GM19025 (cell line): ENCODE measurements at regions not wholly inside any gene's neighbourhood (a gene's known extent, or its start where the extent isn't known, plus 50 kb on each side); places are given as distances from the start of the nearest gene placed in this dataset.
"Not testable (repeated sequence)": the region's sequence is repeated elsewhere in the genome, so short reads cannot be mapped to it uniquely, and the experiment has no call there.

ENCODE experiments used
- ATAC-seq: cut with Tn5 transposase; IDR thresholded peaks from one replicate; pipeline ENCODE4 v1.9.1; 2021; ENCODE audit warnings: mild to moderate bottlenecking, low read depth, moderate library complexity; ENCODE audit not compliant: unreplicated experiment

DNA sequence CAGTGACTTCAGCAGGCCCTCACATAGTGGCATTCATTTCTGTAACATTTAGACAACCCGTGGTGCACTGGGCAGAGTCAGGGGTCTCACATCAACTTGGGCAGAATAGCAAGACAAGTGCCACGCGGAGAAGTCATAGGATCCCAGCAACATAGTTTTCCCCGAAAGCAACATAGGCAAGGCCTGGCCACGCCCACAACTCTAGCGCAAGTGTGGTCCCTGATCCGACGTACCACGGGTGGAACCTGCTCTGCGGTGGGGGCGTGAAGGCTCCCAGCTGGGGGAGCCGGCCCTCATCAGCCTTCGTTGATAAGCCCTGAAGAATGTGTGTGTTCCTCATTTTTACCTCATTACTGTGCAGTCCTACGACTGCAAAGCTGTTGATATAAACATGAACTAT lies 261.2 kb downstream of the EIPR1 start:
- ATAC-seq = no peak

DNA sequence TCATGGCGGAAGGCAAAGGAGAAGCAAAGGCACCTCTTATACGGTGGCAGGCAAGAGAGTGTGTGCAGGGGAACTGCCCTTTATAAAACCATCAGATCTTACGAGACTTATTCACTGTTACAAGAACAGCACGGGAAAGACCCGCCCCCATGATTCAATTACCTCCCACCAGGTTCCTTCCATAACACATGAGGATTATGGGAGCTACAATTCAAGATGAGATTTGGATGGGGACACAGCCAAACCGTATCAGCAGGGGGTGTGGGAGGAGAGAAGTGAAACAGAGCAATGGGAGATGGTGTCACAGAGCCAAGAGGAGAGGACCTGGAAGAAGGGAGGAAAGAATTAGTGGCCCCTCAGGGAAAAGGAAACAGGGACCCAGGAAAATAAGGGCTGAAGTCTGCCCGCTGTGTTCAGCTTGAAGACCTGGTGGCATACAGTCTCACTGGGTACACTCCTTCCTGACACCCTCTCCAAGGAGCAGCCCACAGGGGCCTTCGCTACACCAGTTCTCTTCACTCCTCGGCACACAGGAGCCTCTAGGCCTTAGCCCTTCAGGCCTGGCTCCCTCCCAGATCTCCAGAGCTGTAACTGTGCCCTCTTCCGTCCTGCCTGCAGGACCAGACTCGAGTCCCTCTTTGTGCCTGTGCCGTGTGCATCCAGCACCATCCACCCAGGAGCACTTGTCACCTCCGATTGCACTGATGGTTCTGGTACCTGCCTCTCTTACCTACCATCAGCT lies 262.1 kb downstream of the EIPR1 start:
- no peak for ATAC-seq

DNA sequence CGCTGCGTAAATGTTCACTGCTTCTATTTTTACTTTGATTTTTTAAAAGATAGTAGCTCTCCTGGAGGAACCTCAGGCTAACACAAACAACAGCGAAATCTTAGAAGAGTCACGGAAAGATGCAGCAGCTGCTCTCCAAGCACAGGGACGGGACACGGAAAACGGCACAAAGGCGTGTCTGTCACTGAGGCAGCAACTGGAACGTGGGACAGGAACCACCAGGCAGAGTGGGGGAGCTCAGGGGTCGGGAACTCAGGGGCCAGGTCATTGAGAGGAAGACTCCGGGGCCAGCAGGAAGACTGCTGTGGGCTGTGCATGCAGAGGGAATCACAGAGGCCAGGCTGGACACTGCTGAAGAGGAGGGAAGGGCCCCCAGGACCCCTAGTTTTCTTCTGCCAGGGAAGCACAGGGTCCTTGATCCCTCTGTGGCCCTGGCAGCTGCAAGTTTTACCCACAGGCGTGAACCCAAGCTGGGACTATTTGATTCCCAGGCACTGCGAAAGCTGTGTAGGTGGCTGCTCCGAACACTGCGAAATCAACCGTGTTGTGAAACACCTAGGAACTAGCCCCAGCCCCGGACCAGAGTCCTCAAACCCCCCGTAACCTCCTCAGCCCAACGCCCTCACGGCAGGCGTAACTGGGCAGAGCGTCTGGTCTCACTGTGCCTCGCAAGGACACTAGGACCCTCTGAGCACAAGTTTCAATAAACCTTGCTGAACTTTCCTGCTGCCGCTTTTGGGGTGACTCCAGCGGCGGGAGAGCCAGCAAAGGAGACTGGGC lies 263.0 kb downstream of the EIPR1 start:
- no peak for ATAC-seq

DNA sequence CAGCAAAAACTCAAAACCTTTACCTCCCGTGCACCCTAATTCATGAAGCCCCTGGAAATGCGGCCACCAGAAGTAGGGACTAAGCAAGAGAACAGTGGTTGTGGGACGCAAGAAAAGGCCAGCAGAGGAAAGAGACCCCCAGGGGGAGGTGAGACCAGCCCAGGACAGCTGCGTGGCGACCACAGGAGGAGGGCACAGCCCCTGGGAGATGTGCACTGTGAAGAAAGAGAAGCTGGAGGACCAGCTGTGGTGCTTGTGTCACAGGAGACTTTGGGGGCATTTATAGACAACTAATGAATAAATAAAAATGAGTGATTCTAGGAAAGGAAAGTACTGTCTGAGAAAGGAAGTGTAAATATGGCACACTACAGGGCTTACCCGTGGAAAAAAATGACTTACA lies 263.8 kb downstream of the EIPR1 start:
- no peak for ATAC-seq

DNA sequence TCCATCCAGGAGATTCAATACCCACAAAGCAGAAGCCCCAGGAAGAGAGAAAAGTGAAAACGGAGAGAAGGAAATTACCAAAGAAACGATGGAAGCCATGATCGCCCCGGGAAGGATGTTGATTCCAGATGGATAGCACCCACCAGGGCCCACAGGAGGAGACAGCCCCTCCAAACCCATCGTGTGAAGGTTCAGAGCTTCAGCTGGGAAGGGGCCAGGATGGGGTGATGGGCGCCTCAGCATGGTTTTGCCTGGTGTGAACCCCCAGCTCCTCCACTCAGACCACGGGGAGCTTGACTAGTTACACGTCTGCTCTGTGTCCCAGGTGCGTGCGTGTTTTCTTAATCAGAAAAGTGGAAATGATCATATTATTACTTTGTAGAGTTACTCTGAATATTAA lies 264.5 kb downstream of the EIPR1 start:
- no peak for ATAC-seq

DNA sequence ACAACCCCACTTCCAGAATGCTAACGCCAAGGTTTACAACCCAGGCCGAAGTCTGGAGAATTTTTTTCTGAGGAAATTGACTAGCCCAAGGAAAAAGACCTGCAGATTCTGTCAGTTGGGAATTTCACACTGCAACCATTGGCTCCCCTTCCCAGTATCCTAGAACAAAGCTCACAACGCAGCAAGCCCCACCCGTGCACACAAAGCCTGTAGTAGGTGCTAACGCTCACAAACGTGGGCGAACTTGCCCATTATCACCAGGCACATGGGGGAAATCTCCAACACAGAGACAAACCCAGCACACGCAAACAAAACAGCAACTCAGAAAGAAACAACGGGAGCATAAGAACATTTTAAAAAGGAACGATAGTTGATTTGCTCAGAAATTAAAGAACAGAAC lies 265.1 kb downstream of the EIPR1 start:
- no peak for ATAC-seq

DNA sequence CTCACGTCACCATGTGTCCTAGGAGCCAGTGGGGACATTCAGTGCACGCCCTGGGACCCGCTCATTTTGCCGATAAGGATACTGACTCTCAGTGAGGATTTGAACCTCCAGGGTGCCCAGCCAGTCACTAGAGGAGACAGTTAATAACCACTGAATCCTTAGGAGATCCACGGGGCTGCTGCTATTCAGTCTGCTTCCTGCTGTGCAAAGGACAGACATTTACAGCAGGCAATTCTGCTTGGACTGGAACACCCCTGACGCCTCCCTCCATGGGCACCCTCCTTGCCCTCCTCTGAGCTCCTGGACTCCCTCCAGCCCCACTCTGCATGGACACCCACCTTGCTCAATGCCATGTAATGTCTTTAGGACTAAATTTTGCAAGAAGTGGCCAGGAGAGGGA lies 265.5 kb downstream of the EIPR1 start:
- ATAC-seq = no peak

DNA sequence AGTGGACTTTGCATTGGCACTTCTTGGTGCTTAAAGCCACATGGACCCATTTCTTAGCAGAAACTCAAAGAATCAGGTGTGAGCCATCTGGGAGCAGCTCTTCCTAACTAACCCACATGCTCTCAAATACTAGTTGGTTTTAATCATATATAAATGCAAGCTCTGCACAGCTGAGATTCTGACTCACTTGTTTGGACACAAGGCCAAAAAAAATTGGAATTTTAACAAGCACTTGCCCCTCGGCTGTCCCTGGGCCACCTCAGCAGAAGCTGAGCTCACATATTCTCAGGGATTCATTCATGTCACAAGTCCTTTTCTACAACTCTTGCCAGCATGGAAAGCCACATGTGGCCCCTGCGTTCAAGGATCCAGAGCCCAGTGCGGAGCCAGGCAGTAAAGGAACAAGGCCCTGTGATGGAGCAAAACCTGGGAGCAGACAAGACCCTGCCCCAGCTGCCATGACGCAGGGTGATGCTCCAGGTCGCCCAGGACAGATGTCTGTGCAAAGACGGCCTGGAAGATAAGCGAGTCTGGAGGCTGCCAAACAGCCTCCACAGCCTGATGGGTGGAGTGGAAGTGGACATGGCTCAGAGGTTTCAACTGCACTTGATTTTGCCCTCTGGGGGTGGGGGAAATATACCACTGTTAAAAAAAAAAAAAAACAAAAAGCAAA lies 266.5 kb downstream of the EIPR1 start:
- ATAC-seq = no peak

DNA sequence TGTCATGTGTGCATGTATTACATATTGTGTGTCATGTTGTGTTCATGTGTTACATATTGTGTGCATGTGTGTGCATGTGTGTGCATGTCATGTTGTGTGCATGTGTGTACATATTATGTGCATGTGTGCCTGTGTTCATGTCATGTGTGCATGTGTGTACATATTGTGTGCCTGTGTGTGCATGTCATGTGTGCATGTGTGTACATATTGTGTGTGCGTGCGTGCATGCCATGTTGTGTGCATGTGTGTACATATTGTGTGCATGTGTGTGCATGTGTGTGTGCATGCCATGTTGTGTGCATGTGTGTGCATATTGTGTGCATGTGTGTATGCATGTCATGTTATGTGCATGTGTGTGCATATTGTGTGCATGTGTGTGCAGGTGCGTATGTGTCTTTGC lies 267.1 kb downstream of the EIPR1 start:
- no peak for ATAC-seq

DNA sequence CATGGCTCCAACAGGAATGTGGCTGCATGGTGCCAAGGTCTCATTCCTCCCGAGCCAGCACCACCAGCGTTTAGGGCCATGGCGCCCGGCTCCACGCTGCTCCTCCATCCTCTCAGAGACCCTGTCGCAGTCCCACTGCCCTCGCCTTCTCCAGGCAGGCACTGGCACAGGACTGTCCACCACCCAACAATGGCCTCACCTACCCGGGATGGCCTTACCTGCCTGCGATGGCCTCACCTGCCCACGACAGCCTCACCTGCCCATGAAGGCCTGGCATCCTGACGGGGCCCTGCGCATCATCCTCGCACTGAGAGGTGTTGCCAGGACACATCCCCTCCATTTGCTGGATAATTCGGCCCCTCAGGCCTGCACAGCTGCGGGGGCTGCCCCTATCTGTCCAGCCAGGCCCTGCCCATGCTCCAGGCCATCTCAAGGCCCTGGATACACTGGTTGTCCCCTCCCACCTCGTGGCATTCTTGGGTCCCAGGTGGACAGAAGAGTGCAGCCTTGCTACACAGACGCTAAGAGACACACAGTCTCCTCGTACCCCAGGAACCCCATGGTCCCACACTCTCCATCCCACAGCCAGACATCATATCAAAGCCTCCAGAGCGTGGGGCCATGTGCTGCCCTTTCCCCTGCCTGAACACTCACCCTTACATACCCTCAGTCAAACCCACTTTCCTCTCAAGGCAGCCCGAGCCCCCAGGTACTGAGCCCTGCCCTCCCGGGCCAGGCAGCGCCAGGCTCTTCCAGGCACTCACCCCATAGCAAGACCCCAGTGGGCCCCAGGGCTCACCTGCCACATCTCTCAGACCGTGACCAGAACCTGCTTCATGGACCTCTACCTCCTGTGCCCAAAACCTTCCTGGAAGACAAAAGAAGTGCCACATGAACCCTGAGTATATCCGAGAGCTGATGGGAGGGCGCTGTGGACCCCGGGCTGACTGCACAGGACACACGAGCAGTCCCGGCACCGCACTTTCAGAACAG lies 268.6 kb downstream of the EIPR1 start:
- no peak for ATAC-seq

DNA sequence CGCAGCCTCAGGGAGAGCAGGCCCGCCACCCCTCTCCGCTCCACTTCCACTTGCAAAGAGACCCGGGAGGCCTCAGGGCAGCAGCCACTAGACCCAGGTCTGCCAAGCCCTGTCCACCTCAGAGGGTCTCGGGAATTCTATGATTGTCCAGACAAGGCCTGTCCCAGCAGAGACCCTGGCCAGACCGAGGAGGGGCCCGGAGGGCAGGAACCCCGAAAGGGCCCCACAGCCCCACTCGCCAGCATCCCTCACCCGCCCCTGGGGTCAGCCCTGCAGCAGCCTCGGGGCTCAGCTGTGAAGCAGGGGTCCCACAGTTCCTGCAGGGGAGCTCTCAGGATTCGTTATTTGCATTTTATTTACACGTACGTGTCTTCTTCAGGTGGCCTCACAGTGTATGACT lies 269.5 kb downstream of the EIPR1 start:
- no peak for ATAC-seq

DNA sequence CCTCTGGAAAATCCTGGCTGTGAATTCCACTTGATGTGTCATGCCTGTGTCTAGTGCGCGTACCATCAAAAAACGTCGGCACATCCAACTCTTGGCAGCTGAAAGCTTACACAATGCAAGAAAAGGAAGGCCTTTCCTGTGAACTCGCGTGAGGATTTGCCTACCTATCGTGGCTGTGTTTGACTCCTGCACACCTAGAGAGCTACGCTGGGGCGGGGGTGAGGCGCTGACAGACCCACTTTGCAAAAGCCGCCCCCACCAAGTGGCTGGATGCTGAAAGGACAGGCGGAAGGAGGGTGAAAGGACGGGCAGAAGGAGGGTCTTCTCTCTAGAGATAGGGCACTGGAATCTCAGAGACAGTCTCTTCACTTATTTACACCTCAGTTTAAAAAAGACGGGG lies 270.1 kb downstream of the EIPR1 start:
- no peak for ATAC-seq

DNA sequence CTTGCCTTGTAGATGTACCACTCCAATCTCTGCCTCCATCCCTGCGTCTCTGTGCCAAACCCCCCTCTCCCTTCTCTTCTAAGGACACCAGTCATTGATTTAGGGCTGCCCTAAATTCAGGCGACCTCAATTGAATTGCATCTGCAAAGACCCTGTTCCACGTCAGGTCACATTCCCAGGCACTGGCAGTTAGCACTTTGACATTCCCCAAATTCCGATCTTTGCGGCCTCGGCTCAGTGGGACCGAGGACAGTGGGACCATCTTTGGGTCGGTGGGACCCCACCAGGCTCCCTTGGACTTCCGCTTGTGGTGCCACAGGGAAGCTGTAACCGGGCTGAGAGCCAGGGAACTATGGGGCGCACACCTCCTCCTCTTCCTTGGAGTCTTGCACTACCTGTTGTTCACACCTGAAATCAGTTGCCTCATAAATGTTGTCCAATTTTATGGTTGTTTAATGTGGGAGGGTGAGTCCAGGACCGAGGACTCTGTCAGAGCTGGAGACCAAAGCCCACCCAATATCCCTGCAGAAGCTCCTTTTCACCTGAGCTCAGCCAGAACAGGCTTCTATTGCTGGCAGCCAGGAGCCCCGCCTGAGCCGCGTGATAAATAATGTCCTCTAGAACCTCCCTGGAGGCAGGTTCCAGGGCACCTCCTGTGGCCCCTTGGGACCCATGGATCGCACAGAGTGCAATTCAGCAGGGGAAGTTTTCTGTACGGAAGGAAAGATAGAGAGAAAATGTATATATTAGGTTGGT lies 271.6 kb downstream of the EIPR1 start:
- no peak for ATAC-seq

DNA sequence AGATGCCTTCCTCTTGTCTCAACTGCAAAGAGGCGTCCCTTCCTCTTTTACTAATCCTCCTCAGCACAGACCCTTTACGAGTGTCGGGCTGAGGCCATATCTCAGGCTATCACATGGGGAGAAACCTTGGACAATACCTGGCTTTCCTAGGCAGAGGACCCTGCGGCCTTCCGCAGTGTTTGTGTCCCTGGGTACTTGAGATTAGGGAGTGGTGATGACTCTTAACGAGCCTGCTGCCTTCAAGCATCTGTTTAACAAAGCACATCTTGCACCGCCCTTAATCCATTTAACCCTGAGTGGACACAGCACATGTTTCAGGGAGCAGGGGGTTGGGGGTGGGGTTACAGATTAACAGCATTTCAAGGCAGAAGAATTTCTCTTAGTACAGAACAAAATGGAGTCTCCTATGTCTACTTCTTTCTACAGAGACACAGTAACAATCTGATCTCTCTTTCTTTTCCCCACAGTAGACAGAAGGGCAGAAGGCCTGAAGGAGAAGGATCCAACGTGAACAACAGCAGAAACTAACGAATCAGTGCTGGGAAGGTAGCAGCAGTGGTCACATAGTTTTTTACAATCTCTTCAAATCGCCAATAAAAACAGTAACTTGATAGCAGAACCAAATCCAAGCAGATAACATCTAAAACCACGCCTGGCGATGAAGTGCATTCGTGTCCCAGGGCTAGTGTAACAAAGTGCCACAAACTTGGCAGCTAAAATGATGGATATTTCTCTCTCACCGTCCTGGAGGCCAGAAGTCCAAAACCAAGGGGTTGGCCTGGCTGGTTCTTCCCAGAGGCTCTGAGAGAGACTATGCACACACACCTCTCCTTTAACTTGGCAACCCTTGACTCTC lies 272.4 kb downstream of the EIPR1 start:
- ATAC-seq = not testable (repeated sequence)

DNA sequence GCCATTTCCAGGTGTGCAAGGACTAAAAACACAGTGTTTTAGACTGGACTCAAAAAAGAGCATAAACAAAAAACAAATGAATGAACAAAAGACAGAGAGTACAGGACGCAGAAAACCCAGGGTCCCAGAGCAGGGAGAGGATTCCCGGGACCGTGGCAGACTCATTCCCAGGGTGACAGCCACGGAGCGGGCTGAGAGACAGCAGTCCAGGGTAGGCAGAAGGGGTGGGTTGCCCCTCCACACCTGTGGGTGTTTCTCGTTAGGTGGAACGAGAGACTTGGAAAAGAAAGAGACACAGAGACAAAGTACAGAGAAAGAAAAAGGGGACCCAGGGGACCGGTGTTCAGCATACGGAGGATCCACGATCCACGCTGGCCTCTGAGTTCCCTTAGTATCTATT lies 273.4 kb downstream of the EIPR1 start:
- ATAC-seq = no peak

DNA sequence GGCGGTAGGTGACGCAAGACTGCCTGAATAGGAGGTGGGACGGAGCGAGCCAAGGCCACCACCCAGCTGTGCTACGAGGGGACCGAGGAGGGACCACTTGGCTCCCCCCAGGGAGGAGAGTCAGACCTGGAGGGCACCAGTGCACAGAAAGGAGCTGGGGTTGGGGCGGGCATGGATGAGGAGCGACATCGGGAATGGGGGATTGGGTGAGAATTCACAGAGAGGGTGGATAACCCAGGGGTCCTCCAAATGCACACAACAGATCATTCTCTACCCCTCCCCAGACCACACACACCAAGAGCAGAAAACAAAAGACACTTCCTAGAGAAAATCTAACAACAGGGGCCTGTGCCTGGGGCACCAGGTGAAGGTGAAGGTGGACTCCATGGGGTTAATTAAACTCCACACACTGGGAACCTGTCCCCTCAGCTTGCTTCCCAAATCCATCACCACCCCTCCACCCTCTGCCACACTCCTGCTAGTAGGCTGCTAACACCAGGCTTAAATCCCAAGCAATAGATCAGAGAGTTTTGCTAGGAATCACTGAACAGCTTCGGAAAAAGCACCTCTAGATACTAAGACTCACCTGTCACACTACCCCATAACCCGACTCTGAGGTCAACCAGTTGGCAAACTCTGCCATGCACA lies 274.6 kb downstream of the EIPR1 start:
- no peak for ATAC-seq

DNA sequence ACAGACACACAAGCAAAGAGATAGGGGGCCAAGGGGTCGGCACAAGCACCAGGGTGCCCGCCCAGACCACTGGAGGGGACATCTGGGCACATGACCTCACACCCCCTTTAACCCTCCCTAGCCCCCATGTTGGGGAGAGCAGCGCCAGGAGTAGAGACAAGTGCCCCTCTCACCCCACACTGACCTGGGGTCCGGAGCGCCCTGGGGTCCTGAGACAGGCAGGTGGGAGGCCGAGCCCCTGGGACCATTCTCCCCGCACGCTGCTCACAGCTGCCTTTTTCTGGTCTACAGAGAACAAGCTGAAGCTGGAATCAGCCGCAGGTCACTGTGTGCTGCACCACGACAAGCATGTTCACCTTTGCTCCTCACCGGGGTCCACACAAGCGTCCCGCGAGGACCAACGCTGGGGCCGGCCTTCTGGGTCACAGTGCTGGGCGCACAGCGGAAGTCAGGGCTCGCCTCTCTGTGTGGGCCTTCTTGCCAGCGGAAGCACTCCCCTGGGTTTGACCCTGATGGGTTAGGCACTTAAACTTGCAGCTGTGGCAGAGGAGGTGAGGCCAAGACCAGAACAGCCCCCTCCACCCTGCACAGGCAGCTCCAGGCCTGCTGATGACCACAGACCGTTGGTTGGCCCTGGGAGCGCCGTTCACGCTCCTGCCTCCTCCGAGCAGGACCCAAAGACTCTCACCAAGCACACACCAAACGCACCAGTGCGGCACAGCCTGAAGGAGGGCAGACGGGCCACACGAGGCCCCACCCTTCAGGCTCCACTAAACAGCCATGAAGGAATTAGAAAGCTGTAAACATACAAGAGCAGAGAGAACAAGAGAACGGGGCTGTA lies 275.3 kb downstream of the EIPR1 start:
- no peak for ATAC-seq
